SK-N-SH (cell line): ENCODE measurements at regions not wholly inside any gene's neighbourhood (a gene's known extent, or its start where the extent isn't known, plus 50 kb on each side); places are given as distances from the start of the nearest gene placed in this dataset.

Source experiments
- JUND ChIP-seq: IDR thresholded peaks from 2 replicates; pipeline ENCODE4 v1.4.0; 2012
- REST ChIP-seq: IDR thresholded peaks from 2 replicates; pipeline ENCODE4 v1.6.1; 2012; ENCODE audit warnings: mild to moderate bottlenecking, low read depth, low read length, moderate library complexity
- TF ChIP-seq, protein P1 (sequence below): IDR thresholded peaks from 2 replicates; pipeline ENCODE4 v1.4.0; 2012; ENCODE audit warnings: low read depth, borderline replicate concordance

DNA sequence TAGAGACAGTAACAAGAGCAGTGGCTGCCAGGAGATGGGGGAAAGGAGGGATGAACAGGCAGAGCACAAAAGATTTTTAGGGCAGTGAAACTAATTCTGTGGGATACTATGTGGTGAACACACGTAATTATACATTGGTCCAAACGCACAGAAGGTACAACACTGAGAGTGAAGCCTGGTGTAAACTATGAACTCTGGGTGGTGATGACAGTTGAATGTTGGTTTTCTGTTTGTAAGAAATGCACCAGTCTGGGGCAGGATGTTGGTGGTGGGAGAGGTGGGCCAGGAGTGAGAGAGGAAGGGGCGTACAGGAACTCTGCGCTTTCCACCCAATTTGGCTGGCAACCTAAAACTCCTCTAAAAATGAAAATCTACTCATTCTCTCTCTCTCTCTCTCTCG is 50.2 kb upstream of the TIAM1 start (continued):
- no peak for TF ChIP-seq REST
- TF ChIP-seq JUND: no peak
- TF ChIP-seq, protein P1, sequence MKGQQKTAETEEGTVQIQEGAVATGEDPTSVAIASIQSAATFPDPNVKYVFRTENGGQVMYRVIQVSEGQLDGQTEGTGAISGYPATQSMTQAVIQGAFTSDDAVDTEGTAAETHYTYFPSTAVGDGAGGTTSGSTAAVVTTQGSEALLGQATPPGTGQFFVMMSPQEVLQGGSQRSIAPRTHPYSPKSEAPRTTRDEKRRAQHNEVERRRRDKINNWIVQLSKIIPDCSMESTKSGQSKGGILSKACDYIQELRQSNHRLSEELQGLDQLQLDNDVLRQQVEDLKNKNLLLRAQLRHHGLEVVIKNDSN: no peak
